SK-N-SH treated with all-trans-retinoic acid at 6 μM for 48 hours (cell line): ENCODE measurements at regions not wholly inside any gene's neighbourhood (a gene's known extent, or its start where the extent isn't known, plus 50 kb on each side); places are given as distances from the start of the nearest gene placed in this dataset.
"Not testable (repeated sequence)": the region's sequence is repeated elsewhere in the genome, so short reads cannot be mapped to it uniquely, and the experiment has no call there.

Experiments used
- ARNTL ChIP-seq: fragments of 450-650 bp; formaldehyde crosslinking; IDR thresholded peaks from 2 replicates; pipeline ENCODE4 v1.5.0; 2020; ENCODE audit warnings: low read depth, mild to moderate bottlenecking, moderate library complexity, borderline replicate concordance
- BACH2 ChIP-seq: fragments of 250-450 bp; sonication (Bioruptor Pico); IDR thresholded peaks from 2 replicates; pipeline ENCODE4 v1.9.0; 2021; ENCODE audit warnings: mild to moderate bottlenecking, borderline replicate concordance
- OSR1 ChIP-seq: fragments of 250-450 bp; sonication (Bioruptor Pico); IDR thresholded peaks from 2 replicates; pipeline ENCODE4 v1.8.0; 2022; ENCODE audit warnings: moderate library complexity, mild to moderate bottlenecking, inconsistent platforms
- PPARA ChIP-seq: fragments of 250-450 bp; sonication (Bioruptor Pico); IDR thresholded peaks from 2 replicates; pipeline ENCODE4 v1.5.0; 2020; ENCODE audit warnings: mild to moderate bottlenecking, borderline replicate concordance
- SNAI2 ChIP-seq: fragments of 250-450 bp; sonication (Bioruptor Pico); IDR thresholded peaks from 2 replicates; pipeline ENCODE4 v1.5.0; 2020; ENCODE audit warnings: mild to moderate bottlenecking, moderate library complexity
- TOX ChIP-seq: fragments of 250-450 bp; sonication (Bioruptor Pico); IDR thresholded peaks from 2 replicates; pipeline ENCODE4 v1.8.0; 2021; ENCODE audit warnings: mild to moderate bottlenecking, moderate library complexity, borderline replicate concordance
- ZC3H10 ChIP-seq: fragments of 250-450 bp; sonication (Bioruptor Pico); IDR thresholded peaks from 2 replicates; pipeline ENCODE4 v1.5.1; 2021; ENCODE audit warnings: mild to moderate bottlenecking, moderate library complexity
- ZFP3 ChIP-seq: fragments of 250-450 bp; sonication (Bioruptor Pico); IDR thresholded peaks from 2 replicates; pipeline ENCODE4 v1.5.0; 2020; ENCODE audit warnings: mild to moderate bottlenecking, moderate library complexity
- ZNF70 ChIP-seq: fragments of 450-650 bp; formaldehyde crosslinking; IDR thresholded peaks from 2 replicates; pipeline ENCODE4 v1.5.0; 2020; ENCODE audit warnings: mild to moderate bottlenecking, moderate library complexity
- TF ChIP-seq, protein P1 (sequence below): fragments of 250-450 bp; sonication (Bioruptor Pico); IDR thresholded peaks from 2 replicates; pipeline ENCODE4 v1.8.0; 2020; ENCODE audit warnings: mild to moderate bottlenecking, moderate library complexity, borderline replicate concordance
- TF ChIP-seq, protein P2 (sequence below): fragments of 250-450 bp; sonication (Bioruptor Pico); IDR thresholded peaks from 2 replicates; pipeline ENCODE4 v1.5.0; 2020; ENCODE audit warnings: mild to moderate bottlenecking, moderate library complexity

DNA sequence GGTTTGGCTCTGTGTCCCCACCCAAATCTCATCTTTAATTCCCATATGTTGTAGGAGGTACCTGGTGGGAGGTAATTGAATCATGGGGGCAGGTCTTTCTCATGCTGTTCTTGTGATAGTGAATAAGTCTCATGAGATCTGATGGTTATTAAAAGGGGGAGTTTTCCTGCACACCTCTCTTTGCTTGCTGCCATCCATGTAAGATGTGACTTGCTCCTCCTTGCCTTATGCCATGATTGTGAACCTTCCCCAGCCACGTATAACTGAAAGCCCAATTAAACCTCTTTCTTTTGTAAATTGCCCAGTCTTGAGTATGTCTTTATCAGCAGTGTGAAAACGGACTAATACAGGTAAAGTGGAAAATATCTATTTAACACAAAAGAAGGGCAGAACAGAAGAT is 213.3 kb downstream of the PTGER3 start:
- TF ChIP-seq TOX; ZC3H10 (CRISPR knock-in tag); SNAI2; BACH2 (CRISPR knock-in tag); ARNTL (CRISPR knock-in tag); ZFP3 (CRISPR knock-in tag); ZNF70 (CRISPR knock-in tag); OSR1; PPARA (CRISPR knock-in tag): not testable (repeated sequence)
- TF ChIP-seq, protein P1, sequence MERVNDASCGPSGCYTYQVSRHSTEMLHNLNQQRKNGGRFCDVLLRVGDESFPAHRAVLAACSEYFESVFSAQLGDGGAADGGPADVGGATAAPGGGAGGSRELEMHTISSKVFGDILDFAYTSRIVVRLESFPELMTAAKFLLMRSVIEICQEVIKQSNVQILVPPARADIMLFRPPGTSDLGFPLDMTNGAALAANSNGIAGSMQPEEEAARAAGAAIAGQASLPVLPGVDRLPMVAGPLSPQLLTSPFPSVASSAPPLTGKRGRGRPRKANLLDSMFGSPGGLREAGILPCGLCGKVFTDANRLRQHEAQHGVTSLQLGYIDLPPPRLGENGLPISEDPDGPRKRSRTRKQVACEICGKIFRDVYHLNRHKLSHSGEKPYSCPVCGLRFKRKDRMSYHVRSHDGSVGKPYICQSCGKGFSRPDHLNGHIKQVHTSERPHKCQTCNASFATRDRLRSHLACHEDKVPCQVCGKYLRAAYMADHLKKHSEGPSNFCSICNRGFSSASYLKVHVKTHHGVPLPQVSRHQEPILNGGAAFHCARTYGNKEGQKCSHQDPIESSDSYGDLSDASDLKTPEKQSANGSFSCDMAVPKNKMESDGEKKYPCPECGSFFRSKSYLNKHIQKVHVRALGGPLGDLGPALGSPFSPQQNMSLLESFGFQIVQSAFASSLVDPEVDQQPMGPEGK, result not testable (repeated sequence)
- TF ChIP-seq, protein P2, sequence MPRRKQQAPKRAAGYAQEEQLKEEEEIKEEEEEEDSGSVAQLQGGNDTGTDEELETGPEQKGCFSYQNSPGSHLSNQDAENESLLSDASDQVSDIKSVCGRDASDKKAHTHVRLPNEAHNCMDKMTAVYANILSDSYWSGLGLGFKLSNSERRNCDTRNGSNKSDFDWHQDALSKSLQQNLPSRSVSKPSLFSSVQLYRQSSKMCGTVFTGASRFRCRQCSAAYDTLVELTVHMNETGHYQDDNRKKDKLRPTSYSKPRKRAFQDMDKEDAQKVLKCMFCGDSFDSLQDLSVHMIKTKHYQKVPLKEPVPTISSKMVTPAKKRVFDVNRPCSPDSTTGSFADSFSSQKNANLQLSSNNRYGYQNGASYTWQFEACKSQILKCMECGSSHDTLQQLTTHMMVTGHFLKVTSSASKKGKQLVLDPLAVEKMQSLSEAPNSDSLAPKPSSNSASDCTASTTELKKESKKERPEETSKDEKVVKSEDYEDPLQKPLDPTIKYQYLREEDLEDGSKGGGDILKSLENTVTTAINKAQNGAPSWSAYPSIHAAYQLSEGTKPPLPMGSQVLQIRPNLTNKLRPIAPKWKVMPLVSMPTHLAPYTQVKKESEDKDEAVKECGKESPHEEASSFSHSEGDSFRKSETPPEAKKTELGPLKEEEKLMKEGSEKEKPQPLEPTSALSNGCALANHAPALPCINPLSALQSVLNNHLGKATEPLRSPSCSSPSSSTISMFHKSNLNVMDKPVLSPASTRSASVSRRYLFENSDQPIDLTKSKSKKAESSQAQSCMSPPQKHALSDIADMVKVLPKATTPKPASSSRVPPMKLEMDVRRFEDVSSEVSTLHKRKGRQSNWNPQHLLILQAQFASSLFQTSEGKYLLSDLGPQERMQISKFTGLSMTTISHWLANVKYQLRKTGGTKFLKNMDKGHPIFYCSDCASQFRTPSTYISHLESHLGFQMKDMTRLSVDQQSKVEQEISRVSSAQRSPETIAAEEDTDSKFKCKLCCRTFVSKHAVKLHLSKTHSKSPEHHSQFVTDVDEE, result not testable (repeated sequence)
